ENCODE measurements at regions not wholly inside any gene's neighbourhood (a gene's known extent, or its start where the extent isn't known, plus 50 kb on each side); places are given as distances from the start of the nearest gene placed in this dataset.

GRCh38 chr9:87118594-87118993, 171.3 kb upstream of the GAS1 start:
- Histone ChIP-seq H2AFZ (ENCODE audit: low read length) (no peak overlapping the region), H3K4me2 (ENCODE audit: low read length) (no peak overlapping the region), H4K20me1 (ENCODE audit: insufficient read depth, low read length) (no peaks in the 10 kb centered on the region), H3K27ac (ENCODE audit: low read depth, low read length, poor library complexity, severe bottlenecking) (no peak overlapping the region), H3K36me3 (ENCODE audit: insufficient read depth, low read length) (no peaks in the 10 kb centered on the region), H3K79me2 (ENCODE audit: insufficient read depth, low read depth, low read length) (no peaks in the 10 kb centered on the region), H3K9me3 (ENCODE audit: low read length) (no peaks in the 10 kb centered on the region), H3K4me1 (ENCODE audit: insufficient read depth, low read length, poor library complexity, severe bottlenecking) (no peaks in the 10 kb centered on the region), H3K9me2 (ENCODE audit: insufficient read depth, low read length) (no peaks in the 10 kb centered on the region), H3K4me3 (ENCODE audit: low read depth, low read length, poor library complexity, severe bottlenecking) (no peak overlapping the region)
- ChIA-PET POLR2A (no interaction called here), CTCF (ENCODE audit: unreplicated experiment) (no interaction called here)
- TF ChIP-seq EZH2phosphoT487 (IDR thresholded peaks at IDR 0.05; ENCODE audit: borderline replicate concordance, low read depth, low read length) (no peak), CTCF (conservative IDR thresholded peaks at IDR 0.05; ENCODE audit: low read length) (no peak)
- no peak for DNase-seq (ENCODE audit: low spot score)
- intact Hi-C loops (cut with micrococcal nuclease; ENCODE audit: unreplicated experiment): no loop called here
- BruUV-seq (replicated peaks): no TSS peak

- Histone ChIP-seq H3K27ac (ENCODE audit: low read depth, low read length, poor library complexity, severe bottlenecking) (no peak overlapping the region), H3K4me2 (ENCODE audit: low read length) (no peak overlapping the region), H3K9me2 (ENCODE audit: insufficient read depth, low read length) (no peaks in the 10 kb centered on the region), H3K4me1 (ENCODE audit: insufficient read depth, low read length, poor library complexity, severe bottlenecking) (no peaks in the 10 kb centered on the region), H4K20me1 (ENCODE audit: insufficient read depth, low read length) (no peaks in the 10 kb centered on the region), H3K4me3 (ENCODE audit: low read depth, low read length, poor library complexity, severe bottlenecking) (no peak overlapping the region), H3K9me3 (ENCODE audit: low read length) (no peaks in the 10 kb centered on the region), H3K79me2 (ENCODE audit: insufficient read depth, low read depth, low read length) (no peaks in the 10 kb centered on the region), H3K36me3 (ENCODE audit: insufficient read depth, low read length) (no peaks in the 10 kb centered on the region), H2AFZ (ENCODE audit: low read length) (no peak overlapping the region)
- no TSS peak for BruUV-seq (replicated peaks)
- no peak for TF ChIP-seq EZH2phosphoT487 (IDR thresholded peaks at IDR 0.05; ENCODE audit: borderline replicate concordance, low read depth, low read length)
- TF ChIP-seq CTCF (conservative IDR thresholded peaks at IDR 0.05; ENCODE audit: low read length): no peak
- ChIA-PET CTCF (ENCODE audit: unreplicated experiment) (no interaction called here), POLR2A (interaction anchor here (0.6 kb wide), 1 partner anchor 926 kb away, joined by 3 read pairs; no protein-coding TSS in a partner anchor)
- intact Hi-C loops (cut with micrococcal nuclease; ENCODE audit: unreplicated experiment): no loop called here
- no peak for DNase-seq (ENCODE audit: low spot score)
These were observed 172.1 kb upstream of the GAS1 start for GRCh38 chr9:87119328-87119881.

- Histone ChIP-seq H3K9me2 (ENCODE audit: insufficient read depth, low read length) (no peaks in the 10 kb centered on the region), H2AFZ (ENCODE audit: low read length) (no peak overlapping the region), H4K20me1 (ENCODE audit: insufficient read depth, low read length) (no peaks in the 10 kb centered on the region), H3K4me1 (ENCODE audit: insufficient read depth, low read length, poor library complexity, severe bottlenecking) (no peaks in the 10 kb centered on the region), H3K9me3 (ENCODE audit: low read length) (no peaks in the 10 kb centered on the region), H3K36me3 (ENCODE audit: insufficient read depth, low read length) (no peaks in the 10 kb centered on the region), H3K27ac (ENCODE audit: low read depth, low read length, poor library complexity, severe bottlenecking) (no peak overlapping the region), H3K4me3 (ENCODE audit: low read depth, low read length, poor library complexity, severe bottlenecking) (no peak overlapping the region), H3K79me2 (ENCODE audit: insufficient read depth, low read depth, low read length) (no peaks in the 10 kb centered on the region), H3K4me2 (ENCODE audit: low read length) (no peak overlapping the region)
- intact Hi-C loops (cut with micrococcal nuclease; ENCODE audit: unreplicated experiment): no loop called here
- TF ChIP-seq EZH2phosphoT487 (IDR thresholded peaks at IDR 0.05; ENCODE audit: borderline replicate concordance, low read depth, low read length) (no peak), CTCF (conservative IDR thresholded peaks at IDR 0.05; ENCODE audit: low read length) (no peak)
- no TSS peak for BruUV-seq (replicated peaks)
- ChIA-PET CTCF (ENCODE audit: unreplicated experiment) (no interaction called here), POLR2A (no interaction called here)
- DNase-seq (ENCODE audit: low spot score): no peak
These were observed 173.3 kb upstream of the GAS1 start for GRCh38 chr9:87120610-87121009.

Measured in OCI-LY7 (cell line).